ENCODE measurements at regions not wholly inside any gene's neighbourhood (a gene's known extent, or its start where the extent isn't known, plus 50 kb on each side); places are given as distances from the start of the nearest gene placed in this dataset.

DNA sequence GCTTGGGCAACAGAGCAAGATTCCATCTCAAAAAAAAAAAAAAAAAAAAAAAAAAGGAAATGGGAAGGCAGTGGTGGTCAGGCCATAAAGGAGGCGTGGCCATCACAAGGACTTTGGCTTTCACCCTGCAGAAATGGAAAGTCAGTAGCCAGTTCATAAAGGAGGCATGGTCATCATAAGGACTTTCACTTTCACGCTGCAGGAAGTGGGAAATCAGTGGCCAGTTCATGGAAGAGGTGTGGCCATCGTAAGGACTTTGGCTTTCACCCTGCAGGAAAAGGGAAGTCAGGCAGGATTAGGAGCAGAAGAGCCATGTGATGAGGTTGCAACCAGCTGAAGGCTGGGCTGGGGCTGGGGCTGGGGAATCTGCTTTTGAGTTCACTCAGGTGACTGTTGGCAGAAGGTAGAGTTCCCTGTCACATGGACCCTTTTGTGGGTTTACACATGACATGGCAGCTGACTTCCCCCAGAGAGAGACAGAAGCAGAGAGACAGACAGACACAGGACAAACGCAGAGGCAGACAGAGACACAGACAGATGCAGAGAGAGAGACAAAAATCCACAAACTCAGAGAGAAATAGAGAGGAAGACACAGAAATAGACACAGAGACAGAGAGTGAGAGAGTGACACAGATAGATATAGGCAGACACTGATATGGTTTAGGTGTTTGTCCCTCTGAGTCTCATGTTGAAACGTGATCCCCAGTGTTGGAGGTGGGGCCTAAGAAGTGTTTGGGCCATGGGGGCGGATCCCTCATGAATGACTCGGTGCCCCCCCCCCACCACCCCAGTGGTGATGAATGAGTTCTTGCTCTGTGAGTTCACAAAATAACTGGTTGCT is 263.9 kb upstream of the KAZN start:
- H3K36me3 ChIP-seq (replicated peaks in 1 of 2), result no peaks in the 10 kb centered on the region
- H3K27me3 ChIP-seq, result no peaks in the 10 kb centered on the region
- no peak overlapping the region for H3K4me3 ChIP-seq
- no peak for DNase-seq
- intact Hi-C loops (cut with DNase I), result no loop called here
- WGBS, 4 donors, result 55 to 58% (median 56%) methylated on average over 7 of the region's 7 CpGs
- TF ChIP-seq, protein P1, sequence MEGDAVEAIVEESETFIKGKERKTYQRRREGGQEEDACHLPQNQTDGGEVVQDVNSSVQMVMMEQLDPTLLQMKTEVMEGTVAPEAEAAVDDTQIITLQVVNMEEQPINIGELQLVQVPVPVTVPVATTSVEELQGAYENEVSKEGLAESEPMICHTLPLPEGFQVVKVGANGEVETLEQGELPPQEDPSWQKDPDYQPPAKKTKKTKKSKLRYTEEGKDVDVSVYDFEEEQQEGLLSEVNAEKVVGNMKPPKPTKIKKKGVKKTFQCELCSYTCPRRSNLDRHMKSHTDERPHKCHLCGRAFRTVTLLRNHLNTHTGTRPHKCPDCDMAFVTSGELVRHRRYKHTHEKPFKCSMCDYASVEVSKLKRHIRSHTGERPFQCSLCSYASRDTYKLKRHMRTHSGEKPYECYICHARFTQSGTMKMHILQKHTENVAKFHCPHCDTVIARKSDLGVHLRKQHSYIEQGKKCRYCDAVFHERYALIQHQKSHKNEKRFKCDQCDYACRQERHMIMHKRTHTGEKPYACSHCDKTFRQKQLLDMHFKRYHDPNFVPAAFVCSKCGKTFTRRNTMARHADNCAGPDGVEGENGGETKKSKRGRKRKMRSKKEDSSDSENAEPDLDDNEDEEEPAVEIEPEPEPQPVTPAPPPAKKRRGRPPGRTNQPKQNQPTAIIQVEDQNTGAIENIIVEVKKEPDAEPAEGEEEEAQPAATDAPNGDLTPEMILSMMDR (IDR thresholded peaks at IDR 0.05), result no peak
- no peak for TF ChIP-seq POLR2A (IDR thresholded peaks at IDR 0.05)
- H3K27ac ChIP-seq, result no peak overlapping the region
- H3K9me3 ChIP-seq (replicated peaks in 1 of 3), result no peaks in the 10 kb centered on the region
- no peaks in the 10 kb centered on the region for H3K4me1 ChIP-seq (replicated peaks in 1 of 2)

DNA sequence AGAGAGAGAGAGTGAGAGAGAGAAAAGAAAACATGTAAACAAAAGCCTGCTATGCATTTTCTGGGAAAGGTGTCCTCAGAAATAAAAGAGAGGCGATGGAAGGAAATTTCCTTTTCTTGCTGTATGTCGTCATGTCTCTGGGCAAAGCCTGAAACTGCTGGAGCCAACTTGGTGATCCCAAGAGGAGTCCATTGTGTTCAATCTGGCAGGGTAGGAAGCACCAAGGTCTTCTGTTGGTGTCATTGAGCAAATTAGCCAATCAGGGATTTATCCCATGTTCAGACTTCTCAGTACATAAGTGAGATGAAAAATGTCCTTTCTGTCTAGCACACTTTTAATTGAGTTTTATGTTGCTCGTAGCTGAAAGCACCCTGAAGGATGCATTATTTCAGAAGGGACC is 260.0 kb upstream of the KAZN start:
- Histone ChIP-seq H3K27me3 (no peaks in the 10 kb centered on the region), H3K36me3 (replicated peaks in 1 of 2) (no peaks in the 10 kb centered on the region), H3K4me1 (replicated peaks in 1 of 2) (no peaks in the 10 kb centered on the region), H3K27ac (no peak overlapping the region), H3K4me3 (no peak overlapping the region), H3K9me3 (replicated peaks in 1 of 3) (no peaks in the 10 kb centered on the region)
- intact Hi-C loops (cut with DNase I), result no loop called here
- DNase-seq, result no peak
- WGBS, 4 donors, result 57 to 82% (median 77%) methylated on average over 3 of the region's 3 CpGs
- TF ChIP-seq, protein P1 (IDR thresholded peaks at IDR 0.05), result no peak
- TF ChIP-seq POLR2A (IDR thresholded peaks at IDR 0.05), result no peak

DNA sequence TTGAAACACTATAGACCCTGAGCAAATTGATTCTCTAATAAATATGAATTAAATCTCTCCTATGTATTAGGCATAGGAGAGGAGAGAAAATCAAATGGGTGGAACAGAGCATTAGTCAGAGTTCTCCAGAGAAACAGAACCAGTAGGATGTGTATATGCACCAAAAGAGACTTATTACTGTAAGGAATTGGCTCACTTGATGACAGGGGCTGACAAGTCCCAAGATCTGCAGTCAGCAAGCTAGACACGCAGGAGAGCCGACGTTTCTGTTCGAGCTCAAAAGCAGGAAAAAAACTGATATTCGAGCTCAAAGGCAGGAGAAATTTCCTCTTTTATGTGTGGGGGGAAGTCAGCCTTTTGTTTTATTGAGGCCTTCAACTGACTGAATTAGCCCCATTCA is 259.2 kb upstream of the KAZN start:
- WGBS, 4 donors, result 64 to 71% (median 70%) methylated on average over 5 of the region's 5 CpGs
- H3K9me3 ChIP-seq (replicated peaks in 1 of 3), result no peaks in the 10 kb centered on the region
- TF ChIP-seq, protein P1 (IDR thresholded peaks at IDR 0.05), result no peak
- no peak for TF ChIP-seq POLR2A (IDR thresholded peaks at IDR 0.05)
- H3K27me3 ChIP-seq, result no peaks in the 10 kb centered on the region
- no peaks in the 10 kb centered on the region for H3K4me1 ChIP-seq (replicated peaks in 1 of 2)
- intact Hi-C loops (cut with DNase I), result no loop called here
- no peak overlapping the region for H3K27ac ChIP-seq
- H3K4me3 ChIP-seq, result no peak overlapping the region
- DNase-seq, result no peak
- H3K36me3 ChIP-seq (replicated peaks in 1 of 2), result no peaks in the 10 kb centered on the region

DNA sequence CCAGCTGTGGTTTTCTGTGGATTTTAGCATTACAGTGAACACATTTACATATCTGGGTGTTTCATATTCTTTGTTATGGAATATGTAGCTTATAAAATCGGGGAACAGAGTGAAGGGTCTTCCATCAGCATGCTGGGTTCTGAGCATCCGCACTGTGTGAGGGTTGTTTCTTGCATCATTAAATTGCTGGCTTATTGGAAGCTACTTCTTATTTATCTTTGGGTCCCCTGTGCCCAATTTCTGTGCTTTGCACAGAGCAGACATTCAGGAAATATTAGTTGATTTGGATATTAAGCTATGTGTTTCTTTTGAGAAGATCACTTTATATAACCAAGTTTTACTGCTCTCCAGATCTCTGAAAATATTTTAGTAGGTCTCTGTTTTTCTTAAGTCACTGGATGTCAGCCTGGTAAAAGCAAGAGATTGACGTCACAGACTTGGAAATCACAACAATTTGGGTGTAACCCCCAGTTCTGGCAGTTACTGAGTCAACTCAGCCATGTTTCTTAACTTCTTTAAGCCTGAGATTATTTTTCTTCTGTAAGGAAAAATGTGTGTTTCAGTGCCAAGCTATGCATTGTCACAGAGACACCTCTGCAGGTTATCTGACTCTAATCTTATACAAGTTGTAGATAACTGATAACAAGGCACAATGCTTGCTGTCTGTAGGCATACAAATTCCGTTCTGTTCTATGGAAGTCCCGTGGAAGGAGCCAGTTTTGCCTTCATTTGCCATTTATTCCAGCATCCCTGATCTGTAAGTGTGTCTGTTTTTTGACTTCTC is 258.3 kb upstream of the KAZN start:
- Histone ChIP-seq H3K27ac (no peak overlapping the region), H3K4me3 (no peak overlapping the region), H3K9me3 (replicated peaks in 1 of 3) (no peaks in the 10 kb centered on the region), H3K27me3 (no peaks in the 10 kb centered on the region), H3K36me3 (replicated peaks in 1 of 2) (no peaks in the 10 kb centered on the region), H3K4me1 (replicated peaks in 1 of 2) (no peaks in the 10 kb centered on the region)
- 49 to 62% (median 50%) methylated on average over 5 of the region's 5 CpGs for WGBS, 4 donors
- intact Hi-C loops (cut with DNase I), result no loop called here
- no peak for DNase-seq
- TF ChIP-seq POLR2A (IDR thresholded peaks at IDR 0.05), result no peak
- TF ChIP-seq, protein P1 (IDR thresholded peaks at IDR 0.05), result no peak
